K562 (cell line): ENCODE measurements at regions not wholly inside any gene's neighbourhood (a gene's known extent, or its start where the extent isn't known, plus 50 kb on each side); places are given as distances from the start of the nearest gene placed in this dataset.

Experiments
- ATAC-seq: fragments of 200-7000 bp; cut with Tn5 transposase; 3 replicates; pipeline ENCODE4 v1.9.1; 2020; ENCODE audit warnings: moderate library complexity
- BruUV-seq: library from RNA; stranded (reverse); fragments of 400-500 nt; replicated peaks from 2 replicates; lab custom pipeline; 2021; lab: Mats Ljungman, UMichigan
- CTCF ChIA-PET: fragments of 300-600 bp; formaldehyde crosslinking; extraction: SDS; loops from one replicate; lab custom pipeline; 2021; ENCODE audit warnings: low intra/inter-chr PET ratio; lab: Yijun Ruan, JAX
- POLR2A ChIA-PET: fragments of 300-600, 350-650 bp; sonication (Branson Sonifier 250); formaldehyde crosslinking; extraction: SDS; loops from one replicate; lab custom pipeline; 2021; ENCODE audit warnings: antibody characterized with exemption, inconsistent platforms; lab: Yijun Ruan, JAX
- DNase-seq, 4 experiments: peaks; one replicate each; pipeline versions ENCODE4 v3.0.0 to v3.0.0-alpha.2; 2011 to 2018; ENCODE audit warnings: low spot score in 3 of 4, mixed read lengths in 3 of 4; ENCODE audit errors: extremely low read depth in 1 of 4
- FAIRE-seq: peaks from 2 replicates; lab custom pipeline; 2011; peaks lifted over from hg19 to GRCh38; lab: Jason Lieb, UNC
- H2AFZ ChIP-seq: 2 replicates; pipeline ENCODE4 v1.6.0; 2011; ENCODE audit warnings: low read depth, low read length, control low read depth, inconsistent platforms
- H3K27ac ChIP-seq: fragments of 200-600 bp; 3 replicates; pipeline ENCODE4 v1.8.0; 2011; ENCODE audit warnings: low read depth, mild to moderate bottlenecking, control low read depth, inconsistent platforms, low read length, moderate library complexity, mixed read lengths; ENCODE audit errors: extremely low read depth
- H3K27me3 ChIP-seq, 2 experiments: fragments of 300-600 bp in 1 of 2; 2 replicates in 1 of 2; 3 replicates in 1 of 2; pipeline versions ENCODE4 v1.6.0 to v1.8.0; 2011; ENCODE audit warnings: inconsistent platforms in 2 of 2, low read length in 2 of 2, mild to moderate bottlenecking in 1 of 2, mixed read lengths in 1 of 2, moderate library complexity in 1 of 2; ENCODE audit not compliant: control insufficient read depth in 2 of 2, insufficient read depth in 2 of 2
- H3K36me3 ChIP-seq: fragments of 300-600 bp; 3 replicates; pipeline ENCODE4 v1.8.0; 2011; ENCODE audit warnings: mild to moderate bottlenecking, low read length, inconsistent platforms; ENCODE audit not compliant: control insufficient read depth, insufficient read depth
- H3K4me1 ChIP-seq, 2 experiments: fragments of 200-600 bp in 1 of 2; replicated peaks in 1 of 2; 2 replicates in 1 of 2; 3 replicates in 1 of 2; pipeline versions ENCODE4 v1.5.1 to v1.8.0; 2011; ENCODE audit warnings: inconsistent platforms in 2 of 2, low read length in 2 of 2, mild to moderate bottlenecking in 1 of 2, mixed read lengths in 1 of 2, moderate library complexity in 1 of 2; ENCODE audit not compliant: control insufficient read depth in 2 of 2, insufficient read depth in 2 of 2
- H3K4me2 ChIP-seq: 2 replicates; pipeline ENCODE4 v1.6.1; 2011; ENCODE audit warnings: low read length, control low read depth, inconsistent platforms, mixed read lengths; ENCODE audit not compliant: insufficient read depth
- H3K4me3 ChIP-seq: fragments of 200-600 bp; sonication (generic), shearing (Covaris generic); 2 replicates; pipeline ENCODE4 v1.5.1; 2016; ENCODE audit warnings: control low read depth, inconsistent platforms
- H3K79me2 ChIP-seq: fragments of 200-600 bp; 3 replicates; pipeline ENCODE4 v1.8.0; 2011; ENCODE audit warnings: low read length, inconsistent platforms; ENCODE audit not compliant: control insufficient read depth, insufficient read depth
- H3K9ac ChIP-seq, 2 experiments: 2 replicates each; pipeline versions ENCODE4 v1.6.0 to v1.6.1; 2011; ENCODE audit warnings: low read depth in 2 of 2, low read length in 2 of 2, control low read depth in 1 of 2, inconsistent platforms in 1 of 2, mild to moderate bottlenecking in 1 of 2, mixed read lengths in 1 of 2; ENCODE audit not compliant: insufficient read depth in 1 of 2
- H3K9me1 ChIP-seq: one replicate; pipeline ENCODE4 v1.6.0; 2011; ENCODE audit warnings: inconsistent platforms, mild to moderate bottlenecking, low read length, moderate library complexity; ENCODE audit not compliant: control insufficient read depth, insufficient read depth
- H3K9me3 ChIP-seq: replicated peaks from 2 replicates; pipeline ENCODE4 v1.5.1; 2011; ENCODE audit warnings: low read depth, low read length, inconsistent platforms; ENCODE audit not compliant: control insufficient read depth, insufficient read depth
- H4K20me1 ChIP-seq: replicated peaks from 2 replicates; pipeline ENCODE4 v1.6.1; 2011; ENCODE audit warnings: low read length, inconsistent platforms, mixed read lengths; ENCODE audit not compliant: control insufficient read depth, insufficient read depth
- CREM ChIP-seq: IDR thresholded peaks from 2 replicates; pipeline ENCODE4 v1.6.1; 2014; ENCODE audit warnings: antibody characterized with exemption, low read depth
- FOXK2 ChIP-seq, 2 experiments: fragments of 450-650 bp; IDR thresholded peaks in 1 of 2; conservative IDR thresholded peaks in 1 of 2; 2 replicates each; pipeline ENCODE4 v1.6.1; 2016; ENCODE audit warnings: low read depth in 2 of 2, mild to moderate bottlenecking in 1 of 2
- HNRNPK ChIP-seq: fragments of 200-400 bp; formaldehyde crosslinking; IDR thresholded peaks from one replicate; pipeline ENCODE4 v1.6.1; 2018; ENCODE audit warnings: mild to moderate bottlenecking, low read depth, low read length; ENCODE audit not compliant: poor library complexity, severe bottlenecking
- NCOR1 ChIP-seq: fragments of 450-650 bp; IDR thresholded peaks from 2 replicates; pipeline ENCODE4 v1.6.1; 2016; ENCODE audit warnings: mild to moderate bottlenecking, moderate library complexity
- NR2C2 ChIP-seq, 2 experiments: fragments of 200-800 bp in 1 of 2; sonication (Bioruptor generic) in 1 of 2; sonication (generic) in 1 of 2; formaldehyde crosslinking in 1 of 2; IDR thresholded peaks; 2 replicates each; pipeline versions ENCODE4 v1.6.1 to v1.8.0; 2016 to 2022; ENCODE audit warnings: mild to moderate bottlenecking in 1 of 2, missing compliant biosample characterization in 1 of 2, missing genetic modification characterization in 1 of 2, missing genetic modification reagents in 1 of 2
- RFX1 ChIP-seq: fragments of 450-650 bp; IDR thresholded peaks from 2 replicates; pipeline ENCODE4 v1.6.1; 2016; ENCODE audit warnings: mild to moderate bottlenecking, moderate library complexity
- ZFX ChIP-seq: sonication (generic); formaldehyde crosslinking; IDR thresholded peaks from 2 replicates; pipeline ENCODE4 v1.8.0; 2022; ENCODE audit warnings: mild to moderate bottlenecking, missing genetic modification reagents, moderate library complexity
- ZNF121 ChIP-seq: sonication (generic); formaldehyde crosslinking; conservative IDR thresholded peaks from 2 replicates; pipeline ENCODE4 v1.8.0; 2022; ENCODE audit warnings: missing genetic modification reagents
- ZNF217 ChIP-seq: sonication (generic); formaldehyde crosslinking; IDR thresholded peaks from 2 replicates; pipeline ENCODE4 v1.8.0; 2022; ENCODE audit warnings: mild to moderate bottlenecking, missing genetic modification reagents
- ZNF232 ChIP-seq: sonication (generic); formaldehyde crosslinking; IDR thresholded peaks from 2 replicates; pipeline ENCODE4 v1.8.0; 2022; ENCODE audit warnings: mild to moderate bottlenecking, missing genetic modification reagents
- ZNF699 ChIP-seq: fragments of 250-450 bp; sonication (Bioruptor Pico); IDR thresholded peaks from 2 replicates; pipeline ENCODE4 v1.8.0; 2021; ENCODE audit warnings: mild to moderate bottlenecking, moderate library complexity; ENCODE audit not compliant: insufficient replicate concordance
- WGBS: fragments of 100-300 bp; shearing (Covaris generic); methylation state at CpG from one replicate; pipeline ENCODE4 v1.1.6; 2016; ENCODE audit warnings: low coverage, mixed read lengths; ENCODE audit not compliant: insufficient coverage; ENCODE audit errors: missing lambda C conversion rate; 5-methylcytosine and 5-hydroxymethylcytosine counted together
- in situ Hi-C: fragments of 300-500 bp; cut with MboI; formaldehyde crosslinking; loops from 4 replicates; pipeline ENCODE4 v1.15.0; 2018; ENCODE audit warnings: inconsistent platforms, mixed read lengths
- intact Hi-C: fragments of 100-400 bp; cut with micrococcal nuclease; formaldehyde crosslinking; loops from 2 replicates; pipeline ENCODE4 v1.14.2; 2022
- TF ChIP-seq, protein P1 (sequence below): IDR thresholded peaks from 3 replicates; pipeline ENCODE4 v1.6.1; 2011; ENCODE audit warnings: borderline replicate concordance, mild to moderate bottlenecking, moderate library complexity; ENCODE audit not compliant: insufficient read length; ENCODE audit errors: extremely low read depth
- TF ChIP-seq, protein P2 (sequence below): sonication (generic); formaldehyde crosslinking; IDR thresholded peaks from 2 replicates; pipeline ENCODE4 v1.8.0; 2022; ENCODE audit warnings: missing genetic modification reagents, mild to moderate bottlenecking, moderate library complexity, borderline replicate concordance
- TF ChIP-seq, protein P3 (sequence below): fragments of 450-650 bp; IDR thresholded peaks from 2 replicates; pipeline ENCODE4 v1.6.1; 2017; ENCODE audit warnings: mild to moderate bottlenecking, moderate library complexity
- TF ChIP-seq, protein P4 (sequence below), 2 experiments: fragments of 450-650 bp; conservative IDR thresholded peaks; 2 replicates each; pipeline ENCODE4 v1.6.1; 2017; ENCODE audit warnings: mild to moderate bottlenecking in 2 of 2, moderate library complexity in 2 of 2

DNA sequence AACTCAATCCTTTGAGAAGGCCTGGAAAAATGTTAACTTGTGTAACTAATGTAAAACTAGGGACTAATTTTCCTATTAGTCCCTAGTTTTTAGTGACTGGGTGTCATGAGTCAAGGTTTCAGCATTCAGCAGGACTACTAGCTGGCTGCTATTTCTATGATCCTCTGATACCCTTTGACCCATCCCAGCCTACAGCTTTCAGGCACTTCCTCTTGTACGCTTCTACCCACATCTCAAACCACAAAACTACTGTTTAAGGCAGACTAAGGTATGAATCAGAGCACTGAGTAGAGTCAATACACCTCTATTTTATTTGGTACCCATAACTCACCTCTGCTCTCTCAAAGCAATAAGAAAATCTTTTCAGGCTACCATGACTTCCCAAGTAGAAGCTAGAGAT lies 809.6 kb downstream of the PDHA2 start (continued):
- TF ChIP-seq, protein P1, sequence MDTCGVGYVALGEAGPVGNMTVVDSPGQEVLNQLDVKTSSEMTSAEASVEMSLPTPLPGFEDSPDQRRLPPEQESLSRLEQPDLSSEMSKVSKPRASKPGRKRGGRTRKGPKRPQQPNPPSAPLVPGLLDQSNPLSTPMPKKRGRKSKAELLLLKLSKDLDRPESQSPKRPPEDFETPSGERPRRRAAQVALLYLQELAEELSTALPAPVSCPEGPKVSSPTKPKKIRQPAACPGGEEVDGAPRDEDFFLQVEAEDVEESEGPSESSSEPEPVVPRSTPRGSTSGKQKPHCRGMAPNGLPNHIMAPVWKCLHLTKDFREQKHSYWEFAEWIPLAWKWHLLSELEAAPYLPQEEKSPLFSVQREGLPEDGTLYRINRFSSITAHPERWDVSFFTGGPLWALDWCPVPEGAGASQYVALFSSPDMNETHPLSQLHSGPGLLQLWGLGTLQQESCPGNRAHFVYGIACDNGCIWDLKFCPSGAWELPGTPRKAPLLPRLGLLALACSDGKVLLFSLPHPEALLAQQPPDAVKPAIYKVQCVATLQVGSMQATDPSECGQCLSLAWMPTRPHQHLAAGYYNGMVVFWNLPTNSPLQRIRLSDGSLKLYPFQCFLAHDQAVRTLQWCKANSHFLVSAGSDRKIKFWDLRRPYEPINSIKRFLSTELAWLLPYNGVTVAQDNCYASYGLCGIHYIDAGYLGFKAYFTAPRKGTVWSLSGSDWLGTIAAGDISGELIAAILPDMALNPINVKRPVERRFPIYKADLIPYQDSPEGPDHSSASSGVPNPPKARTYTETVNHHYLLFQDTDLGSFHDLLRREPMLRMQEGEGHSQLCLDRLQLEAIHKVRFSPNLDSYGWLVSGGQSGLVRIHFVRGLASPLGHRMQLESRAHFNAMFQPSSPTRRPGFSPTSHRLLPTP, result no peak
- TF ChIP-seq NCOR1 (no peak), CREM (no peak), RFX1 (no peak), ZFX (CRISPR knock-in tag) (no peak)

DNA sequence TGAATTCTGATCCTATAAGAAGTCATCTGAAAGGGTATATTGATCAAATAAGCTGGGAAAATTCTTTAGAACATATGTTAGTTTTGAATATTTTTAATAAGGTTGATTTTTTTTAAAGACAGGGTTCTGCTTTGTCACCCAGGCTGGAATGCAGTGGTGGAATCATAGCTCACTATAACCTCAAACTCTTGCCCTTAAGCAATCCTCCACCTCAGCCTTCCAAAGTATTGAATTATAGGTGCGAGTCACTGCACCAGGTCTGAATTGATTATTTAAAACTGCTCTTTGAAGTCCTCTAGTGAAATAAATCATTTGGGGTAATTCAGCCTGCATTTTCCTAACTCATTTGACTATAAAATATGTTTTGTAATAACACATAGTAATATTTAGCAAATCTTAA lies 812.3 kb downstream of the PDHA2 start:
- H3K27ac ChIP-seq, result no peak overlapping the region
- no peaks in the 10 kb centered on the region for H3K4me1 ChIP-seq
- no peaks in the 10 kb centered on the region; the same call in 1 of the 2 replicates for H3K9me3 ChIP-seq
- ChIA-PET POLR2A (no interaction called here), CTCF (no interaction called here)
- DNase-seq, result no peak
- intact Hi-C loops (no loop called here), in situ Hi-C loops (no loop called here)
- no peak overlapping the region for H3K4me3 ChIP-seq
- no peak overlapping the region for H3K9ac ChIP-seq
- H3K36me3 ChIP-seq, result no peaks in the 10 kb centered on the region
- no peaks in the 10 kb centered on the region for H3K79me2 ChIP-seq
- no peaks in the 10 kb centered on the region for H4K20me1 ChIP-seq
- H3K4me2 ChIP-seq, result no peak overlapping the region
- no peak for ATAC-seq
- H3K27me3 ChIP-seq, result no peaks in the 10 kb centered on the region
- H2AFZ ChIP-seq, result no peak overlapping the region
- 0% methylated on average over 1 of the region's 1 CpG for WGBS
- no peak for FAIRE-seq
- no peaks in the 10 kb centered on the region for H3K9me1 ChIP-seq
- no TSS peak for BruUV-seq
- TF ChIP-seq ZNF217 (no peak), NR2C2 (CRISPR knock-in tag; IDR thresholded peaks at IDR 0.05) (no peak), NR2C2 (tag; IDR thresholded peaks at IDR 0.05) (no peak), ZNF121 (CRISPR knock-in tag) (no peak), ZNF232 (no peak), HNRNPK (no peak), ZFX (CRISPR knock-in tag) (no peak), ZNF699 (CRISPR knock-in tag) (no peak), FOXK2 (conservative IDR thresholded peaks at IDR 0.05 in 1 of 2, IDR thresholded peaks at IDR 0.05 in 1 of 2; ENCODE audit: low read depth in 2 of 2) (no peak)
- TF ChIP-seq, protein P2, sequence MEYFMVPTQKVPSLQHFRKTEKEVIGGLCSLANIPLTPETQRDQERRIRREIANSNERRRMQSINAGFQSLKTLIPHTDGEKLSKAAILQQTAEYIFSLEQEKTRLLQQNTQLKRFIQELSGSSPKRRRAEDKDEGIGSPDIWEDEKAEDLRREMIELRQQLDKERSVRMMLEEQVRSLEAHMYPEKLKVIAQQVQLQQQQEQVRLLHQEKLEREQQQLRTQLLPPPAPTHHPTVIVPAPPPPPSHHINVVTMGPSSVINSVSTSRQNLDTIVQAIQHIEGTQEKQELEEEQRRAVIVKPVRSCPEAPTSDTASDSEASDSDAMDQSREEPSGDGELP, result no peak
- TF ChIP-seq, protein P3, sequence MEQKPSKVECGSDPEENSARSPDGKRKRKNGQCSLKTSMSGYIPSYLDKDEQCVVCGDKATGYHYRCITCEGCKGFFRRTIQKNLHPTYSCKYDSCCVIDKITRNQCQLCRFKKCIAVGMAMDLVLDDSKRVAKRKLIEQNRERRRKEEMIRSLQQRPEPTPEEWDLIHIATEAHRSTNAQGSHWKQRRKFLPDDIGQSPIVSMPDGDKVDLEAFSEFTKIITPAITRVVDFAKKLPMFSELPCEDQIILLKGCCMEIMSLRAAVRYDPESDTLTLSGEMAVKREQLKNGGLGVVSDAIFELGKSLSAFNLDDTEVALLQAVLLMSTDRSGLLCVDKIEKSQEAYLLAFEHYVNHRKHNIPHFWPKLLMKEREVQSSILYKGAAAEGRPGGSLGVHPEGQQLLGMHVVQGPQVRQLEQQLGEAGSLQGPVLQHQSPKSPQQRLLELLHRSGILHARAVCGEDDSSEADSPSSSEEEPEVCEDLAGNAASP, result no peak
- TF ChIP-seq, protein P4, sequence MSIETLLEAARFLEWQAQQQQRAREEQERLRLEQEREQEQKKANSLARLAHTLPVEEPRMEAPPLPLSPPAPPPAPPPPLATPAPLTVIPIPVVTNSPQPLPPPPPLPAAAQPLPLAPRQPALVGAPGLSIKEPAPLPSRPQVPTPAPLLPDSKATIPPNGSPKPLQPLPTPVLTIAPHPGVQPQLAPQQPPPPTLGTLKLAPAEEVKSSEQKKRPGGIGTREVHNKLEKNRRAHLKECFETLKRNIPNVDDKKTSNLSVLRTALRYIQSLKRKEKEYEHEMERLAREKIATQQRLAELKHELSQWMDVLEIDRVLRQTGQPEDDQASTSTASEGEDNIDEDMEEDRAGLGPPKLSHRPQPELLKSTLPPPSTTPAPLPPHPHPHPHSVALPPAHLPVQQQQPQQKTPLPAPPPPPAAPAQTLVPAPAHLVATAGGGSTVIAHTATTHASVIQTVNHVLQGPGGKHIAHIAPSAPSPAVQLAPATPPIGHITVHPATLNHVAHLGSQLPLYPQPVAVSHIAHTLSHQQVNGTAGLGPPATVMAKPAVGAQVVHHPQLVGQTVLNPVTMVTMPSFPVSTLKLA (conservative IDR thresholded peaks at IDR 0.05), result no peak
